ENCODE measurements at regions not wholly inside any gene's neighbourhood (a gene's known extent, or its start where the extent isn't known, plus 50 kb on each side); places are given as distances from the start of the nearest gene placed in this dataset.

GRCh38 chr6:87858440-87858839, 156.4 kb upstream of the AKIRIN2 start:
- H3K27me3 Mint-ChIP-seq, result peaks cover 1 to 3% of the 10 kb centered on the region in 2 donors

GRCh38 chr6:87851674-87852299, 149.8 kb upstream of the AKIRIN2 start:
- no peaks in the 10 kb centered on the region for H3K4me1 ChIP-seq (ENCODE audit: insufficient read depth, low read length)
- no peaks in the 10 kb centered on the region for H3K36me3 ChIP-seq (ENCODE audit: insufficient read depth, low read length)
- Mint-ChIP-seq H3K9me3 (no peaks in the 10 kb centered on the region), H3K27me3 (peaks cover 1 to 7% of the 10 kb centered on the region in 2 donors), H3K36me3 (no peaks in the 10 kb centered on the region), H3K4me1 (peaks cover 0 to 6% (median 3%) of the 10 kb centered on the region in 4 donors), H3K4me3 (no peak overlapping the region), H3K27ac (no peak overlapping the region)
- no peak overlapping the region for H3K27ac ChIP-seq (ENCODE audit: low read depth, low read length)
- DNase-seq, result no peak
- no peak overlapping the region for H3K4me3 ChIP-seq (ENCODE audit: low read length in 2 of 2)
- H3K9me3 ChIP-seq (ENCODE audit: control insufficient read depth in 1 of 2, low read length in 2 of 2), result no peaks in the 10 kb centered on the region
- POLR2A ChIA-PET (ENCODE audit: partially characterized antibody), result no interaction called here
- intact Hi-C loops (cut with micrococcal nuclease), result no loop called here
- no peaks in the 10 kb centered on the region for H3K27me3 ChIP-seq (ENCODE audit: insufficient read depth, low read length)
- CTCF ChIA-PET (ENCODE audit: partially characterized antibody), result interaction anchor here (0.9 kb wide), 1 partner anchor 20 kb away, joined by 3 read pairs; no protein-coding TSS in a partner anchor

More at GRCh38 chr6:87858440-87858839, 156.4 kb upstream of the AKIRIN2 start:
- Histone ChIP-seq H3K36me3 (ENCODE audit: insufficient read depth, low read length) (no peaks in the 10 kb centered on the region), H3K4me1 (ENCODE audit: insufficient read depth, low read length) (no peaks in the 10 kb centered on the region), H3K9me3 (ENCODE audit: control insufficient read depth in 1 of 2, low read length in 2 of 2) (no peaks in the 10 kb centered on the region), H3K4me3 (ENCODE audit: low read length in 2 of 2) (no peak overlapping the region), H3K27me3 (ENCODE audit: insufficient read depth, low read length) (no peaks in the 10 kb centered on the region), H3K27ac (ENCODE audit: low read depth, low read length) (no peak overlapping the region)
- H3K4me3 Mint-ChIP-seq, result no peak overlapping the region
- H3K27ac Mint-ChIP-seq, result no peak overlapping the region
- ChIA-PET POLR2A (ENCODE audit: partially characterized antibody) (no interaction called here), CTCF (ENCODE audit: partially characterized antibody) (no interaction called here)
- H3K9me3 Mint-ChIP-seq, result peaks cover 0 to 4% (median 2%) of the 10 kb centered on the region in 8 donors
- H3K4me1 Mint-ChIP-seq, result no peaks in the 10 kb centered on the region
- intact Hi-C loops (cut with micrococcal nuclease), result no loop called here
- no peaks in the 10 kb centered on the region for H3K36me3 Mint-ChIP-seq
- no peak for DNase-seq

- Mint-ChIP-seq H3K36me3 (no peaks in the 10 kb centered on the region), H3K27me3 (peaks cover 7 to 18% of the 10 kb centered on the region in 2 donors), H3K4me3 (no peak overlapping the region), H3K4me1 (peaks cover 0 to 6% (median 3%) of the 10 kb centered on the region in 4 donors), H3K27ac (no peak overlapping the region), H3K9me3 (no peaks in the 10 kb centered on the region)
- no peaks in the 10 kb centered on the region for H3K4me1 ChIP-seq (ENCODE audit: insufficient read depth, low read length)
- no peak overlapping the region for H3K4me3 ChIP-seq (ENCODE audit: low read length in 2 of 2)
- CTCF ChIA-PET (ENCODE audit: partially characterized antibody), result interaction anchor here (0.8 kb wide), 1 partner anchor 16 kb away, joined by 3 read pairs; no protein-coding TSS in a partner anchor
- no peak overlapping the region for H3K27ac ChIP-seq (ENCODE audit: low read depth, low read length)
- no peaks in the 10 kb centered on the region for H3K36me3 ChIP-seq (ENCODE audit: insufficient read depth, low read length)
- intact Hi-C loops (cut with micrococcal nuclease), result no loop called here
- H3K9me3 ChIP-seq (ENCODE audit: control insufficient read depth in 1 of 2, low read length in 2 of 2), result no peaks in the 10 kb centered on the region
- no peak for DNase-seq
- H3K27me3 ChIP-seq (ENCODE audit: insufficient read depth, low read length), result no peaks in the 10 kb centered on the region
- POLR2A ChIA-PET (ENCODE audit: partially characterized antibody), result no interaction called here
Observed at GRCh38 chr6:87848616-87849015, 146.6 kb upstream of the AKIRIN2 start.

- no peaks in the 10 kb centered on the region for H3K9me3 Mint-ChIP-seq
- Histone ChIP-seq H3K4me1 (ENCODE audit: insufficient read depth, low read length) (no peaks in the 10 kb centered on the region), H3K27ac (ENCODE audit: low read depth, low read length) (no peak overlapping the region), H3K36me3 (ENCODE audit: insufficient read depth, low read length) (no peaks in the 10 kb centered on the region), H3K9me3 (ENCODE audit: control insufficient read depth in 1 of 2, low read length in 2 of 2) (no peaks in the 10 kb centered on the region), H3K27me3 (ENCODE audit: insufficient read depth, low read length) (no peaks in the 10 kb centered on the region), H3K4me3 (ENCODE audit: low read length in 2 of 2) (no peak overlapping the region)
- no peak for DNase-seq
- H3K4me3 Mint-ChIP-seq, result no peak overlapping the region
- POLR2A ChIA-PET (ENCODE audit: partially characterized antibody), result no interaction called here
- CTCF ChIA-PET (ENCODE audit: partially characterized antibody), result no interaction called here
- peaks cover 0 to 6% (median 3%) of the 10 kb centered on the region in 4 donors for H3K4me1 Mint-ChIP-seq
- intact Hi-C loops (cut with micrococcal nuclease), result no loop called here
- peaks cover 7 to 18% of the 10 kb centered on the region in 2 donors for H3K27me3 Mint-ChIP-seq
- H3K36me3 Mint-ChIP-seq, result no peaks in the 10 kb centered on the region
- no peak overlapping the region for H3K27ac Mint-ChIP-seq
Observed at GRCh38 chr6:87847830-87848210, 145.8 kb upstream of the AKIRIN2 start.

DNA sequence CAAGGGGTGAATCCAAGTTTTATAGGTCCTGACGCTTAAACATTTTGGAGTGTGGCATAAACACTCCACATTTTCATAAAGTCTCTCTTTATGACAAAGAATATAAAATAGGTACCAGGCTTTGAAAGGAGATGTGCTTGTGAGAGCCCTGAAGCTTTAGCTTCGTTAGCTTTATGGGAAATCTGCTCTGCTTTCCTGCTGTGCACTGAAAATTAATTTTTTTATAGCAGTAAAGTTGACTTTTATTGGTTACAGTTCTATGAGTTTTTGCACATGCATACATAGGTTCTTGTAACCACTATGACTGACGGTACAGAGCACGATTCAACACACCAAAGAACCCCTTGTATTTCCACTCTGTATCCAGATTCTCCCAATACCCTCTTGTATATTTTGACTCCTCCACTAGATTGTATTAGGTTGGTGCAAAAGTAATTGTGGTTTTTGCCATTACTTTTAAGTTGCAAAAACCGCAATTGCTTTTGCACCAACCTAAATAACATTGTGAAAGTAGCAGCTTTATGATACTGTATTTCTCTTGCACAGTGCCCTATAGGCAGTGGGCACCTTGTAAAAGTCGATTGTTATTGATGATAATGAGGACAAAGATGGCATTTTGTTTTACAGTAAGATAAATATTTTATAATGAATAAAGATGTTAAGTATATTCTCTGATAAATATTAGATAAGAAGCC, 145.2 kb upstream of the AKIRIN2 start:
- intact Hi-C loops (cut with micrococcal nuclease), result no loop called here
- Mint-ChIP-seq H3K36me3 (no peaks in the 10 kb centered on the region), H3K4me3 (no peak overlapping the region), H3K27me3 (peaks cover 7 to 18% of the 10 kb centered on the region in 2 donors), H3K4me1 (peaks cover 0 to 6% (median 3%) of the 10 kb centered on the region in 4 donors), H3K27ac (no peak overlapping the region), H3K9me3 (no peaks in the 10 kb centered on the region)
- H3K4me3 ChIP-seq (ENCODE audit: low read length in 2 of 2), result no peak overlapping the region
- POLR2A ChIA-PET (ENCODE audit: partially characterized antibody), result no interaction called here
- no peaks in the 10 kb centered on the region for H3K27me3 ChIP-seq (ENCODE audit: insufficient read depth, low read length)
- no peaks in the 10 kb centered on the region for H3K9me3 ChIP-seq (ENCODE audit: control insufficient read depth in 1 of 2, low read length in 2 of 2)
- CTCF ChIA-PET (ENCODE audit: partially characterized antibody), result no interaction called here
- no peak overlapping the region for H3K27ac ChIP-seq (ENCODE audit: low read depth, low read length)
- no peaks in the 10 kb centered on the region for H3K4me1 ChIP-seq (ENCODE audit: insufficient read depth, low read length)
- no peak for DNase-seq
- H3K36me3 ChIP-seq (ENCODE audit: insufficient read depth, low read length), result no peaks in the 10 kb centered on the region

- Mint-ChIP-seq H3K36me3 (no peaks in the 10 kb centered on the region), H3K27me3 (peaks cover 7 to 20% of the 10 kb centered on the region in 2 donors), H3K9me3 (no peaks in the 10 kb centered on the region), H3K4me1 (no peaks in the 10 kb centered on the region), H3K4me3 (no peak overlapping the region), H3K27ac (no peak overlapping the region)
- H3K36me3 ChIP-seq (ENCODE audit: insufficient read depth, low read length), result no peaks in the 10 kb centered on the region
- intact Hi-C loops (cut with micrococcal nuclease), result no loop called here
- ChIA-PET POLR2A (ENCODE audit: partially characterized antibody) (no interaction called here), CTCF (ENCODE audit: partially characterized antibody) (no interaction called here)
- H3K4me3 ChIP-seq (ENCODE audit: low read length in 2 of 2), result no peak overlapping the region
- H3K27ac ChIP-seq (ENCODE audit: low read depth, low read length), result no peak overlapping the region
- no peaks in the 10 kb centered on the region for H3K27me3 ChIP-seq (ENCODE audit: insufficient read depth, low read length)
- H3K4me1 ChIP-seq (ENCODE audit: insufficient read depth, low read length), result no peaks in the 10 kb centered on the region
- DNase-seq, result no peak
- no peaks in the 10 kb centered on the region for H3K9me3 ChIP-seq (ENCODE audit: control insufficient read depth in 1 of 2, low read length in 2 of 2)
Observed at GRCh38 chr6:87846434-87846833, 144.4 kb upstream of the AKIRIN2 start.

- POLR2A ChIA-PET (ENCODE audit: partially characterized antibody), result interaction anchor here (0.6 kb wide), 1 partner anchor 113 kb away, joined by 5 read pairs; no protein-coding TSS in a partner anchor
- no peaks in the 10 kb centered on the region for H3K36me3 ChIP-seq (ENCODE audit: insufficient read depth, low read length)
- CTCF ChIA-PET (ENCODE audit: partially characterized antibody), result no interaction called here
- no peaks in the 10 kb centered on the region for H3K4me1 ChIP-seq (ENCODE audit: insufficient read depth, low read length)
- no peak overlapping the region for H3K4me3 Mint-ChIP-seq
- intact Hi-C loops (cut with micrococcal nuclease), result no loop called here
- no peak overlapping the region for H3K4me3 ChIP-seq (ENCODE audit: low read length in 2 of 2)
- peaks cover 0 to 4% (median 0%) of the 10 kb centered on the region in 8 donors for H3K9me3 Mint-ChIP-seq
- peaks cover 7 to 13% of the 10 kb centered on the region in 2 donors for H3K27me3 Mint-ChIP-seq
- no peaks in the 10 kb centered on the region for H3K9me3 ChIP-seq (ENCODE audit: control insufficient read depth in 1 of 2, low read length in 2 of 2)
- no peaks in the 10 kb centered on the region for H3K27me3 ChIP-seq (ENCODE audit: insufficient read depth, low read length)
- H3K27ac ChIP-seq (ENCODE audit: low read depth, low read length), result no peak overlapping the region
- H3K27ac Mint-ChIP-seq, result no peak overlapping the region
- no peak for DNase-seq
- no peaks in the 10 kb centered on the region for H3K36me3 Mint-ChIP-seq
- H3K4me1 Mint-ChIP-seq, result no peaks in the 10 kb centered on the region
Observed at GRCh38 chr6:87840324-87840723, 138.3 kb upstream of the AKIRIN2 start.

Measured in CD4-positive, alpha-beta memory T cell (primary cell).